WTC11 (cell line): ENCODE measurements at regions not wholly inside any gene's neighbourhood (a gene's known extent, or its start where the extent isn't known, plus 50 kb on each side); places are given as distances from the start of the nearest gene placed in this dataset.

Experiments
- CTCF ChIP-seq: fragments of 200-600 bp; IDR thresholded peaks from 2 replicates; pipeline ENCODE4 v1.8.0; 2022; ENCODE audit warnings: antibody characterized with exemption
- FOXP4 ChIP-seq: sonication (generic); formaldehyde crosslinking; IDR thresholded peaks from 2 replicates; pipeline ENCODE4 v1.8.0; 2022; ENCODE audit warnings: mild to moderate bottlenecking, missing genetic modification reagents
- GABPB1 ChIP-seq: sonication (generic); formaldehyde crosslinking; IDR thresholded peaks from 2 replicates; pipeline ENCODE4 v1.8.1; 2023; ENCODE audit warnings: mild to moderate bottlenecking, missing genetic modification reagents
- HMGXB4 ChIP-seq: sonication (generic); formaldehyde crosslinking; IDR thresholded peaks from 2 replicates; pipeline ENCODE4 v1.8.1; 2023; ENCODE audit warnings: mild to moderate bottlenecking, moderate library complexity, missing genetic modification reagents
- MAX ChIP-seq: sonication (generic); formaldehyde crosslinking; IDR thresholded peaks from 2 replicates; pipeline ENCODE4 v1.8.0; 2022; ENCODE audit warnings: mild to moderate bottlenecking, missing genetic modification reagents
- NR3C1 ChIP-seq: sonication (generic); formaldehyde crosslinking; conservative IDR thresholded peaks from 2 replicates; pipeline ENCODE4 v1.8.1; 2023; ENCODE audit warnings: low read depth, mild to moderate bottlenecking, missing genetic modification reagents
- SP1 ChIP-seq: sonication (generic); formaldehyde crosslinking; conservative IDR thresholded peaks from 2 replicates; pipeline ENCODE4 v1.8.1; 2022; ENCODE audit warnings: missing genetic modification reagents
- TEAD4 ChIP-seq: sonication (generic); formaldehyde crosslinking; IDR thresholded peaks from 2 replicates; pipeline ENCODE4 v1.8.0; 2022; ENCODE audit warnings: mild to moderate bottlenecking, missing genetic modification reagents
- USF1 ChIP-seq: sonication (generic); formaldehyde crosslinking; IDR thresholded peaks from 2 replicates; pipeline ENCODE4 v1.8.0; 2022; ENCODE audit warnings: mild to moderate bottlenecking, missing genetic modification reagents
- ZBTB43 ChIP-seq: sonication (generic); formaldehyde crosslinking; IDR thresholded peaks from 2 replicates; pipeline ENCODE4 v1.8.1; 2023; ENCODE audit warnings: mild to moderate bottlenecking, missing genetic modification reagents
- ZNF138 ChIP-seq: sonication (generic); formaldehyde crosslinking; conservative IDR thresholded peaks from 2 replicates; pipeline ENCODE4 v1.8.1; 2022; ENCODE audit warnings: mild to moderate bottlenecking, moderate library complexity, missing genetic modification reagents
- ZNF281 ChIP-seq: sonication (generic); formaldehyde crosslinking; IDR thresholded peaks from 2 replicates; pipeline ENCODE4 v1.8.0; 2023; ENCODE audit warnings: mild to moderate bottlenecking, missing genetic modification reagents

- TF ChIP-seq FOXP4 (CRISPR knock-in tag) = no peak
- TF ChIP-seq NR3C1 = no peak
- TF ChIP-seq CTCF = no peak
- no peak for TF ChIP-seq SP1 (CRISPR knock-in tag)
- TF ChIP-seq ZBTB43 = no peak
- no peak for TF ChIP-seq ZNF138 (CRISPR knock-in tag)
- no peak for TF ChIP-seq MAX (CRISPR knock-in tag)
- TF ChIP-seq GABPB1 (CRISPR knock-in tag) = no peak
- TF ChIP-seq HMGXB4 (CRISPR knock-in tag) = no peak
- TF ChIP-seq TEAD4 (CRISPR knock-in tag) = no peak
- TF ChIP-seq ZNF281 = no peak
- no peak for TF ChIP-seq USF1 (CRISPR knock-in tag)
Measured at GRCh38 chr2:49444005-49444404, 289.7 kb upstream of the FSHR start.
